SIG-M5 (cell line): ENCODE measurements at regions not wholly inside any gene's neighbourhood (a gene's known extent, or its start where the extent isn't known, plus 50 kb on each side); places are given as distances from the start of the nearest gene placed in this dataset.
"Not testable (repeated sequence)": the region's sequence is repeated elsewhere in the genome, so short reads cannot be mapped to it uniquely, and the experiment has no call there.

Source experiments
- DNase-seq: peaks from one replicate; lab custom pipeline; 2025; lab: John Stamatoyannopoulos, UW

GRCh38 chr21:13923175-13923574 is 287.6 kb downstream of the LIPI start:
- DNase-seq, result not testable (repeated sequence)

DNA sequence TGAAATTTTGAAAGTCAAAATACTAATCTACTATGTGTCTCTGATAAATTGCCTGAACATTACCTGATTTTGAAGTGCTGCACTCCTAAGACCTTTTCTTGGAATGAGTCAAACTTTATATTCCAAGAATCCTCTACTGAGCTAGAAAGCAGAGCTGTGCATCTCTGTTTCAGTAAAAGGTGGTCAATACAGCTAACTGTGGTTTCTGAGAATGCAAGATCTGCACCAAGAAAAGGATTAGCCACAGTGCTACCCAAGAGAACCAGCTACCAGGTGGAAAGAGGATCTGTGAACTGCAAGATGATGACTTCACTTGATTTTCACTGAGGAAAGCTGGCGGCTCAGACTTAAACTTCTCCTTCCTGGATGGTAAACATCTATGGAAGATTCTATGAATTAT is 289.3 kb downstream of the LIPI start:
- not testable (repeated sequence) for DNase-seq

DNA sequence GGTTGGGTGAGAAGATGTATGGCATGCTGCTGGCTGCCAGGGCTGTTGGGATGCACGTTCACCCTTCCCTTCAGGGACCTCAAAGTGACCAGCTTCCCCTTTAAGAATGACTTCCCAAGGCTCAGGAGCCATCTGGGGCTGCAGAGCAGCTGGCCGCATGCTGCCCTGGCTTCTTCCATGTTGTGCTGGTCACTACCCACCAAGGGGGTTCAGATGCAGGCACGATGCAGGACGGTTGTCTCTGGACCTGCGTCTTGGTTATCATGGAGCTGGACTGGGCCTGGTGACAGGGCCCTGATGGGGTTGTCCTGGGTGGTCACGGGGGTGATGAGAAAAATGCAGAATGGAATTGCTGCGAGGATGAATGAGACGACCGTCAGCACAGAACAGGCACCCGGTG is 297.8 kb downstream of the POTED start:
- not testable (repeated sequence) for DNase-seq

DNA sequence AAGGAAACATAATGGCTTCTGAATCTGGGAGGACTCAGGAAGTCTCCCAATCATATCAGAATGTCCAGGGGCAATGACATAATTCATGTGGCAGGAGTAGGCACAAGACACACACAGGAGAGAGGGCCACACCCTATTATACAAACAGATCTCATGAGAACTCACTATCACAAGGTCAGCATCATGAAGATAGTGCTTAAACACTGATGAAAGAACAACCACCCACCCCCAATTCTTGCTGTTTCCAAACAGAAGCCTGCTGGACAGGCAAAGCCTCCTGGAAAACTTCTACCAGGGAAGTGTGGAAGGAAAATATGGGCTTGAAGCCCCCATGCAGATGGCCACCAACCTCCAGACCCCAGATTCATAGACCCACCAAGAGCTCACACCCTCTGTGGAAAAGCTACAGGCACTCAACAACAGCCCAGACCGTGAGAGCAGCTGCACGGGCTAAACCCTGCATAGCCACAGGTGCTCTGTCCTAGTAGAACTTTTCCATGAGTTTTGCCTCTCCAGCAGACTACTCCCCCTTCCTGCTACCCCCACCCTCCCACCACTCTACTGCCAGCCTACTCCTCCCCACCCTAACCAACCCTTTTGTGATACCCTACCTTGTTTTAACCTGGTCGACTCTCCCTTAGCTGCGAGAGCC is 287.1 kb downstream of the POTED start:
- not testable (repeated sequence) for DNase-seq

DNA sequence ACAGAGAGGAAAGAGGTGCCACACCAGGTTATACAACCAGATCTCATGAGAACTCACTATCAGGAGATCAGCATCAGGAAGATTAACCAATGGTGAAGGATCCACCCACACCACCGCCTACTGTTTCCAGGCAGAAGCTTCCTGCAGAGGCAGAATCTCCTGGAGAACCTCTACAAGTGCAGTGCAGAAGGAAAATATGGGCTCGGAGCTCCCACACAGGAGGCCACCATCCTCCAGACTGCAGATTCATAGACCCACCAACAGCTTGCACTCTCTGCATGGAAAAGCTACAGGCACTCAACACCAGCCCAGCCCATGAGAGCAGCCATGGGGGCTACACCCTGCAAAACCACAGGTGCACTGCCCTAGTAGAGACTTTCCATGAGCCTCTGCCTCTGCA is 284.0 kb downstream of the POTED start:
- not testable (repeated sequence) for DNase-seq

DNA sequence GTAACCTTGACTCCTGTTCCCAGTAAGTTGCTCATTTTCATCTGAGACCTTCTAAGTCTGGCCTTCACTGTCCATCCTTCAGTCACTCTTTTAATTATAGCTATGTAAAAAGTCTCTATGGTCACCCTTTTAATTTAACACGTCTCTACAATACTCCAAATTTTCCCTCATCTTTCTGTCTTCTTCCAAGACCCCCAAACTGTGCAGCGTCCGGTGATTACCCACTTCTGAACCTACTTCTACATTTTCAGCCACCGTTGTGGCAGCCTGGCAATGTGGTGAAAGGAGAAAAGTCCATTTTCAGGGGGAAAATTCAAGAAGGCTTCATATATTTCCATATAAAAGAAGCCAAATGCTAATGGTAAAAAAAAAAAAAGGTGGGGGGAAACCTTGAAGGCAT is 283.4 kb downstream of the POTED start:
- DNase-seq, result not testable (repeated sequence)

GRCh38 chr21:13892146-13892751 is 282.7 kb downstream of the POTED start:
- not testable (repeated sequence) for DNase-seq

GRCh38 chr21:13889176-13889575 is 279.6 kb downstream of the POTED start:
- not testable (repeated sequence) for DNase-seq

DNA sequence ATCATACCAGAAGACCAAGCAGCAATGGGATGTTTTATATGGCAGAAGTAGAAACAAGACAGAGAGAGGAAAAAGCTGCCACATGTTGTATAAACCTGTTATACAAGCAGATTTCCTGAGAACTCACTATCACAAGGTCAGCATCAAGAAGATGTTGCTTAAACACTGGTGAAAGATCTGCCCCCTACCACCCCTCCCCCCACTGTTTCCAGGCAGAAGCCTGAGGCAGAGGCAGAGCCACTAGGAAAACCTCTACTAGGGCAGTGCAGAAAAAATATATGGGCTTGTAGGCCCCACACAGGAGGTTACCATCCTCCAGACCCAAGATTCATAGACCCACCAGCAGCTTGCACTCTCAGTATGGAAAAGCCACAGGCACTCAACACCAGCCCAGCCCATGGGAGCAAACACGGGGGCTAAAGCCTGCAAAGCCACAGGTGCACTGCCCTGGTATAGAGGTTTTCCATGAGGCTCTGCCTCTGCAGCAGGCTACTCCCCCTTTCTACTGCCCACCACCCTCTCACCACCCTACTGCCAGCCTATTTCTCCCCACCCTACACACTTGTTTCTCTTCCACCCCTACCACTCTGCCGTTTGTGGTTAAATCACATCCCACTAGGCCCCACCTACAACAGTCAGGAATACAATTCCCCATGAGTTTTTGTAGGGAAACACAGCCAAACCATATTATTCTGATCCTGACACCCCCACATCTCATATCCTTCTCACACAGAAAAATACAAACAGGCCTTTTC is 274.2 kb downstream of the POTED start:
- DNase-seq, result not testable (repeated sequence)

- not testable (repeated sequence) for DNase-seq
These were observed 267.9 kb downstream of the POTED start for GRCh38 chr21:13877503-13877902.

DNA sequence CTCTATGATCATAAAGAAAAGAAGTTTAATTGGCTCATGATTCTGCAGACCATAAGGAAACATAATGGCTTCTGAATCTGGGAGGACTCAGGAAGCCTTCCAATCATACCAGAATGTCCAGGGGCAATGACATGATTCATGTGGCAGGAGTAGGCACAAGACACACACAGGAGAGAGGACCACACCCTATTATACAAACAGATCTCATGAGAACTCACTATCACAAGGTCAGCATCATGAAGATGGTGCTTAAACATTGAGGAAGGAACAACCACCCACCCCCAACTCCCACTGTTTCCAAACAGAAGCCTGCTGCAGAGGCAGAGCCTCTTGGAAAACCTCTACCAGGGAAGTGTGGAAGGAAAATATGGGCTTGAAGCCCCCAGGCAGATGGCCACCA is 267.4 kb downstream of the POTED start:
- DNase-seq, result not testable (repeated sequence)

- DNase-seq, result not testable (repeated sequence)
These were observed 264.4 kb downstream of the POTED start for GRCh38 chr21:13874001-13874400.

DNA sequence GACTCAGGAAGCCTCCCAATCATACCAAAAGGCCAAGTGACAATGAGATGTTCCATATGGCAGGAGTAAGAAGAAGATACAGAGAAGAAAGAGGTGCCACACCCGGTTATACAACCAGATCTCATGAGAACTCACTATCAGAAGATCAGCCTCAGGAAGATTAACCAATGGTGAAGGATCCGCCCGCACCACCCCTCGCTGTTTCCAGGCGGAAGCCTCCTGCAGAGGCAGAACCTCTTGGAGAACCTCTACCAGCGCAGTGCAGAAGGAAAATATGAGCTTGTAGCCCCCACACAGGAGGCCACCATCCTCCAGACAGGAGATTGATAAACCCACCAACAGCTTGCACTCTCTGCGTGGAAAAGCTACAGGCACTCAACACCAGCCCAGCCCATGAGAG is 245.1 kb downstream of the POTED start:
- DNase-seq, result no peak

DNA sequence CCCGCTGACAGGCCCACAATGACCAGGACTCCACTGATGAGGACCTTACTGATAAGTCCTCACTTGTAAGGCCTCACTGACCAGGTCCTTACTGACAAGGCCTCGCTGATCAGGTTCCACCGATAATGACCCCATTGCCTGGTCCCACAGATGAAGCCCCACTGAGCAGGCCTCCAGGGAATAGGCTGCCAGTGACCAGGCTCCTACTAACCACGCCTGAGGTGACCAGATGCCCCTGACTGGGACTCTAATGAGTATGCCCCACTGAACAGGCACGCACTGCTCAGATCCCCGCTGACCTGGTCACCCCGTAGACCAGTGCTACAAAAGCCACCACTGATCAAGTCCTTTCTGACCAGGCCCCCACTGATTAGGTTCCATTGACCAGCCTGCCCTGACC is 241.2 kb downstream of the POTED start:
- not testable (repeated sequence) for DNase-seq

DNA sequence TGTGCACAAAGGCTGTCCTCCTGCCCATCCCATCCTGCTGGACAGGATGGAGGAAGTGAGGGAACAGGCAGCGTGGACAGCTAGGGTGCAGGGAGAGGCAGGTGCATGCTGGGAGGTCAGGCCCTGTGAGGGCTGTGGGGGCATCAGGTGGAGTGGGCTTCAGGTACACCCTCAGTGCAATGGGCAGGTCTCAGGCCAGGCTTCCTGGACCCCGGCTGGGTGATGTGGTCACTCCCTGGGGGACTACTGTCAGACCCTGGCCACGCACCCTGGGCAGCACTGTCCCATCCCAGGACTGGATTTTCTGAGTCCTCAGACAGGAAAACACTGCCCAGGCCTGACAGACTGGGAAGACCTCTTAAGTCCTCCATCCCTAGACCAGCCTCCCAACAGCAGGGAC is 239.9 kb downstream of the POTED start:
- not testable (repeated sequence) for DNase-seq

GRCh38 chr21:13846718-13847117 is 237.1 kb downstream of the POTED start:
- DNase-seq, result not testable (repeated sequence)

DNA sequence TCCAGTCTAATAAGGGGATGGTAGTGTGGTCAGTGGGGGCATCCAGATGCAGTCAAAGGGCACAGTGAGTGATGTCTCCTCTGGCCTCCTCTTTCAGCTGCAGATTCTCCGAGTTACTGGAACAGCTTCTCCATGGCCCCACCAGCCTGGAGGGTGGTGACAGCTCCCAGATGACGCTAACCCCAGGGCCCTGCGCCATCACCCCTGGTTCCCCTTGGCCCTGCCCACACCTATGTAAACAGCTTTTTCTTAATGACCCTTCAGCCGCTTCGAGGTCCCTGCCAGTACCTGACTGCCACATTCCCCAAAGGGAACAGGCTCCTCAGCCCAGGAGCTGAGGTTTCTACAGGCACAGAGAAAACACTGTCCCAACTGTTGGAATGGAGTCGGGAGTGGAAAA is 235.0 kb downstream of the POTED start:
- not testable (repeated sequence) for DNase-seq

GRCh38 chr21:13843081-13843480 is 233.5 kb downstream of the POTED start:
- not testable (repeated sequence) for DNase-seq

DNA sequence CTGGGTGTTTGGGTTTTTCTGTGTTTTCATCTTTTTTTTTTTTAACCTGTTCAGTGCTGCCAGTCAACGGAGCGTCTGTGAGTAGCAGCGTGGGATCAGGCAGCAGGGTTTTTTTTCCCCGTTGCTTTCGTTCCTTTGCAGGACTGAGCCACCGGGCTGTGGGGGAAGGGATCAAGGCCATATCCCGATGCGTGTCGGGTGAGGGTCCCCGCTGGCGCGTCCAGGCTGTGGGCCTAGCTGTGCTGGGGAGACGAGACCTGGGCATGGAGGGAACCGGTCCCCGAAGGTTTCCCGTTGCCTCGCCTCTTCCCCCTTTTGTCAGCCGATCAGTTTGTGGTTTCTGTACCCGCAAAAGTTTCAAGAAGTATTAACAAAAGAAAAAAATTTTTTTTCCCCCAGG is 218.1 kb downstream of the POTED start:
- DNase-seq, result not testable (repeated sequence)

DNA sequence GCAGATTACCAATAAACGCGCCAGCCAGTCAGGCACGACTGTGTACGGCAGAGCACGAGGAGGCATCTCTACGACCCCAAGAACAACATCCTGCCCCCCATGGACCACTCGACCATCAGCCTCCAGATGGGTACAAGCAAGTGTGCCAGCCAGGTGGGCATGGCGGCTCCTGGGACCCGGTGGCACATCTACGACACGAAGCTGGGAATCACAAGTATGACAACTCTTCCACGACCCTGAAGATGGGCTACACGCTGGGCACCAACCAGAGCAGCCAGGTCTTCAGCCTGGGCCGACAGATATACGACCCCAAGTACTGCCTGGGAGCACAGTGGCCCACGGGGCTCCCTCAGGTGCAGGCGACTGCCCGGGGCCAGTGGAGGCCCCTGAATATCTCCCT is 217.6 kb downstream of the POTED start:
- DNase-seq, result no peak

DNA sequence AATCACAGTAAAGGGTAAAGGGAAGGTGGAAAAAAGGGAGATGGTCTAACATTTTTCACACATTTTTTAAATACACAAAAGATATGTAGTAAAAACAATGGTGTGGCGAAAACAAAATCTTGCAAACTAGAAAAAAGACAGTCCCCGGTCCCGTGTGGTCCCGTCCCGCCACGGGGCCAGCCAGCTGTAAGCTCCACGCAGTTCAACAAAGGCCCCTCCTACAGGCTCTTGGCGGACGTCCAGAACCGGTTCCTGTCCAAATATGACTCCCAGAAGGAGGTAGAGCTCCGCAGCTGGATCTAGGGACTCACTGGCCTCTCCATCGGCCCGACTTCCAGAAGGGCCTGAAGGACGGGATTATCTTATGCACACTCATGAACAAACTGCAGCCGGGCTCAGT is 216.9 kb downstream of the POTED start:
- not testable (repeated sequence) for DNase-seq

DNA sequence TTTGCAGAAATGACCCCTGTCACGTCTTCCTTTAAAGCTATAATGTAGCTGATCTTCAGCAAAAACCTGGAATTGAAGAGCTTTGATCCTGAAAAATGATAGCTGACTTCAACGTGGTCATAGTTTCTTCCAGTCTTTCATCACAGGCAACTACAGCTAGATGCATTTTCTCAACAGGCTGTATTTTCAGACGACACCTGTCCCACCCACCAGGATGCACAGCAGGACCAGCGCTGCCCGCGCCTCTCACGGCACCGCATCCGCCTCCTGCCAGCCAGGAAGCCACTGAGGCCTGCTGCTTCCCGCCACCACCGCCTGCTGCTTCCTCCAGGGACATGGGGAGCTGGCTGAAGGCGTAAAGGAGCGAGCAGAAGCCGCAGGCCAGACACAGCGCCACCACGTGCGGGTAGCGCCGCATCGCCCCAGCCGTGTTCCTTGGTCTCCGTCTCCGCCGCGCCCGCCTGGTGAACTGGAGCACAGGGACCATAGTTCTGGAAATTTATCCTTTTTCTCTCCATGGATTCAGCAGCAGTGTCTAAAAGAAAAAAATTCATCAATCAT is 215.7 kb downstream of the POTED start:
- not testable (repeated sequence) for DNase-seq

GRCh38 chr21:13820286-13820685 is 210.7 kb downstream of the POTED start:
- not testable (repeated sequence) for DNase-seq
